HepG2 (cell line): ENCODE measurements at regions not wholly inside any gene's neighbourhood (a gene's known extent, or its start where the extent isn't known, plus 50 kb on each side); places are given as distances from the start of the nearest gene placed in this dataset.

Source experiments
- CTCF ChIP-seq: sonication (generic); formaldehyde crosslinking; IDR thresholded peaks from 2 replicates; pipeline ENCODE4 v1.5.0; 2020; ENCODE audit warnings: mild to moderate bottlenecking, missing genetic modification reagents, moderate library complexity
- DPF2 ChIP-seq: sonication (generic); formaldehyde crosslinking; IDR thresholded peaks from 2 replicates; pipeline ENCODE4 v1.4.0; 2020; ENCODE audit warnings: mild to moderate bottlenecking, low read depth, missing genetic modification reagents, borderline replicate concordance
- EP300 ChIP-seq, 3 experiments: sonication (generic) in 1 of 3; formaldehyde crosslinking in 1 of 3; IDR thresholded peaks; 2 replicates each; pipeline versions ENCODE4 v1.5.1 to v1.6.1; 2011 to 2020; ENCODE audit warnings: low read depth in 2 of 3, low read length in 2 of 3, borderline replicate concordance in 1 of 3, improper control_type of control experiment in 1 of 3, mild to moderate bottlenecking in 1 of 3, missing genetic modification reagents in 1 of 3, moderate library complexity in 1 of 3
- ZFP82 ChIP-seq: sonication (generic); formaldehyde crosslinking; IDR thresholded peaks from 2 replicates; pipeline ENCODE4 v1.5.1; 2020; ENCODE audit warnings: mild to moderate bottlenecking, missing genetic modification reagents, borderline replicate concordance
- ZNF337 ChIP-seq: sonication (generic); formaldehyde crosslinking; IDR thresholded peaks from 2 replicates; pipeline ENCODE4 v1.5.1; 2020; ENCODE audit warnings: missing genetic modification reagents, low read depth, mild to moderate bottlenecking, borderline replicate concordance
- ZNF709 ChIP-seq: sonication (generic); formaldehyde crosslinking; IDR thresholded peaks from 2 replicates; pipeline ENCODE4 v1.5.0; 2020; ENCODE audit warnings: mild to moderate bottlenecking, missing genetic modification reagents

- TF ChIP-seq ZFP82 (no peak), CTCF (CRISPR knock-in tag) (no peak), ZNF709 (CRISPR knock-in tag) (no peak), EP300 (IDR thresholded peaks at IDR 0.05; ENCODE audit: low read depth in 2 of 2, low read length in 2 of 2) (no peak), EP300 (CRISPR knock-in tag; IDR thresholded peaks at IDR 0.05; ENCODE audit: borderline replicate concordance) (no peak), ZNF337 (CRISPR knock-in tag) (no peak), DPF2 (CRISPR knock-in tag) (no peak)
Observed at GRCh38 chr12:83945871-83946270, 966.7 kb downstream of the SLC6A15 start.
